ENCODE measurements at regions not wholly inside any gene's neighbourhood (a gene's known extent, or its start where the extent isn't known, plus 50 kb on each side); places are given as distances from the start of the nearest gene placed in this dataset.

DNA sequence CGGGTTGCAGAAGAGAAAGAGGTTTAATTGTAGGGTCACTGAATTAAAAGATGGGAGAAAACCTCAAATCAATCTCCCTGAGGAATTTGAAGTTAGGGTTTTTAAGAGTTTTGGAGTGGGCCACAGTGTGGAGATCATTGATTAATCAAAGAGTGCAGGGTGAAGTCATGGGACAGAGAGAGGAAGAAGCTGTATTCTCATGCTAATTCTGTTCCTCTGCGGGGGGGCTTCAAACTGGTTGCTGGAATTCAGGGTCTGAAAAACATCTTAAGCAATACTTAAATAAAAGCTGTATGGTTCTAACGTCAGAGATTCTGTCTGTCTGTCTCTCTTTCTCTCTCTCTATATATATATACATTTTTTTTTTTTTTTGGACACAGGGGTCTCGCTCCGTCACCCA lies 169.8 kb upstream of the SPATS2L start:
- Histone ChIP-seq H3K14ac (ENCODE audit: low read length) (no peak overlapping the region), H2AFZ (ENCODE audit: low read length) (no peak overlapping the region), H3K4me1 (ENCODE audit: control insufficient read depth in 2 of 2, insufficient read depth in 1 of 2, low read depth in 1 of 2, low read length in 2 of 2) (peaks cover 5 to 27% of the 10 kb centered on the region in 2 donors), H3K4me3 (ENCODE audit: low read length in 2 of 2) (no peak overlapping the region), H2BK12ac (ENCODE audit: low read length) (no peak overlapping the region), H3K9me3 (replicated peaks in 1 of 2; ENCODE audit: control insufficient read depth in 2 of 2, insufficient read depth in 1 of 2, low read depth in 1 of 2, low read length in 2 of 2) (peaks cover 2 to 7% of the 10 kb centered on the region in 2 donors), H2BK5ac (ENCODE audit: low read length) (no peak overlapping the region), H3K18ac (ENCODE audit: low read length) (no peak overlapping the region), H3K9ac (ENCODE audit: low read depth, low read length, poor library complexity) (no peak overlapping the region), H3K4me2 (ENCODE audit: insufficient read depth, low read length, poor library complexity, severe bottlenecking) (no peak overlapping the region), H3K23ac (ENCODE audit: low read depth, low read length, poor library complexity) (no peak overlapping the region), H3K79me1 (ENCODE audit: low read depth, low read length) (no peaks in the 10 kb centered on the region), H4K8ac (ENCODE audit: low read depth, low read length) (no peak overlapping the region), H2BK15ac (ENCODE audit: low read length) (no peak overlapping the region), H3K36me3 (replicated peaks in 1 of 2; ENCODE audit: control insufficient read depth in 2 of 2, insufficient read depth in 2 of 2, low read length in 2 of 2) (no peaks in the 10 kb centered on the region), H3K27ac (replicated peaks; ENCODE audit: low read length) (no peak overlapping the region), H3K27me3 (ENCODE audit: control insufficient read depth in 3 of 3, insufficient read depth in 3 of 3, low read depth in 1 of 3, low read length in 3 of 3) (no peaks in the 10 kb centered on the region), H3K4ac (ENCODE audit: low read length) (no peak overlapping the region), H2AK5ac (ENCODE audit: low read depth, low read length) (no peak overlapping the region), H4K91ac (ENCODE audit: low read depth, low read length, poor library complexity) (no peak overlapping the region), H2BK120ac (ENCODE audit: low read depth, low read length) (no peak overlapping the region)
- DNase-seq (ENCODE audit: low spot score) = no peak
- no CpG with 5 or more reads among the region's 5 CpGs for WGBS, 2 donors (ENCODE audit: extremely low coverage in 2 of 2, insufficient read length in 2 of 2, insufficient replicate concordance in 1 of 2)

- no peak overlapping the region for H2AK5ac ChIP-seq (ENCODE audit: low read depth, low read length)
- H3K27me3 ChIP-seq (ENCODE audit: control insufficient read depth in 3 of 3, insufficient read depth in 3 of 3, low read depth in 1 of 3, low read length in 3 of 3) = no peaks in the 10 kb centered on the region
- no peak overlapping the region for H4K8ac ChIP-seq (ENCODE audit: low read depth, low read length)
- no peak overlapping the region for H3K9ac ChIP-seq (ENCODE audit: low read depth, low read length, poor library complexity)
- H3K4me2 ChIP-seq (ENCODE audit: insufficient read depth, low read length, poor library complexity, severe bottlenecking) = no peak overlapping the region
- no peak overlapping the region for H2AFZ ChIP-seq (ENCODE audit: low read length)
- H2BK12ac ChIP-seq (ENCODE audit: low read length) = no peak overlapping the region
- no peak overlapping the region for H3K23ac ChIP-seq (ENCODE audit: low read depth, low read length, poor library complexity)
- H3K27ac ChIP-seq (replicated peaks; ENCODE audit: low read length) = no peak overlapping the region
- H3K9me3 ChIP-seq (replicated peaks in 1 of 2; ENCODE audit: control insufficient read depth in 2 of 2, insufficient read depth in 1 of 2, low read depth in 1 of 2, low read length in 2 of 2) = peaks cover 2 to 7% of the 10 kb centered on the region in 2 donors
- no peak for DNase-seq (ENCODE audit: low spot score)
- no peak overlapping the region for H4K91ac ChIP-seq (ENCODE audit: low read depth, low read length, poor library complexity)
- no peaks in the 10 kb centered on the region for H3K79me1 ChIP-seq (ENCODE audit: low read depth, low read length)
- H3K18ac ChIP-seq (ENCODE audit: low read length) = no peak overlapping the region
- peaks cover 5 to 27% of the 10 kb centered on the region in 2 donors for H3K4me1 ChIP-seq (ENCODE audit: control insufficient read depth in 2 of 2, insufficient read depth in 1 of 2, low read depth in 1 of 2, low read length in 2 of 2)
- H3K4me3 ChIP-seq (ENCODE audit: low read length in 2 of 2) = no peak overlapping the region
- H3K4ac ChIP-seq (ENCODE audit: low read length) = no peak overlapping the region
- H3K36me3 ChIP-seq (replicated peaks in 1 of 2; ENCODE audit: control insufficient read depth in 2 of 2, insufficient read depth in 2 of 2, low read length in 2 of 2) = no peaks in the 10 kb centered on the region
- H3K14ac ChIP-seq (ENCODE audit: low read length) = no peak overlapping the region
- H2BK120ac ChIP-seq (ENCODE audit: low read depth, low read length) = no peak overlapping the region
- H2BK5ac ChIP-seq (ENCODE audit: low read length) = no peak overlapping the region
- H2BK15ac ChIP-seq (ENCODE audit: low read length) = no peak overlapping the region
- WGBS, 2 donors (ENCODE audit: extremely low coverage in 2 of 2, insufficient read length in 2 of 2, insufficient replicate concordance in 1 of 2) = no CpG with 5 or more reads among the region's 2 CpGs
These were observed 169.2 kb upstream of the SPATS2L start for GRCh38 chr2:200137271-200137670.

DNA sequence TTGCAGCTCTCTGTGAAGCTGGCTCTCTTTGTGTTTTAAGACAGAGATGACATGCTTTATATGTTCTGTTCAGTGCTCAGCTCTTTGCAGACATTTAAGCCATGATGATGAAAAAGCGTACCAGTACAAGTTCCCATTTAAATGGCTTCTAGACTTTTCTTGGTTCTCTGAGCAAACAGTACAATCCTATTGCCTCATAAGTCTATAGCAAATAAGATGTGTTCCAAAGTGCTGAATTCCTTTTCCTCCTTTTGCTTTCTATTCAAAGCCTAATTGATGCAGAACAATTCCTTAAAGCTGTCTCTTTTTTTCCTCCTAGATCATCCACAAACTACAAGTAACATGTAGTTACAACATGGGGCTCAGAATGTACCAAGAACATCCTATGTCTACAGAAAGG lies 168.8 kb upstream of the SPATS2L start:
- no peak overlapping the region for H4K8ac ChIP-seq (ENCODE audit: low read depth, low read length)
- no peak overlapping the region for H3K14ac ChIP-seq (ENCODE audit: low read length)
- H2BK15ac ChIP-seq (ENCODE audit: low read length) = no peak overlapping the region
- no peak overlapping the region for H3K27ac ChIP-seq (replicated peaks; ENCODE audit: low read length)
- peaks cover 2 to 7% of the 10 kb centered on the region in 2 donors for H3K9me3 ChIP-seq (replicated peaks in 1 of 2; ENCODE audit: control insufficient read depth in 2 of 2, insufficient read depth in 1 of 2, low read depth in 1 of 2, low read length in 2 of 2)
- no peak overlapping the region for H2BK12ac ChIP-seq (ENCODE audit: low read length)
- H2AFZ ChIP-seq (ENCODE audit: low read length) = no peak overlapping the region
- no peaks in the 10 kb centered on the region for H3K27me3 ChIP-seq (ENCODE audit: control insufficient read depth in 3 of 3, insufficient read depth in 3 of 3, low read depth in 1 of 3, low read length in 3 of 3)
- H3K36me3 ChIP-seq (replicated peaks in 1 of 2; ENCODE audit: control insufficient read depth in 2 of 2, insufficient read depth in 2 of 2, low read length in 2 of 2) = no peaks in the 10 kb centered on the region
- no peak overlapping the region for H3K18ac ChIP-seq (ENCODE audit: low read length)
- H2BK120ac ChIP-seq (ENCODE audit: low read depth, low read length) = no peak overlapping the region
- no peak overlapping the region for H3K9ac ChIP-seq (ENCODE audit: low read depth, low read length, poor library complexity)
- no peak overlapping the region for H3K23ac ChIP-seq (ENCODE audit: low read depth, low read length, poor library complexity)
- H3K4me3 ChIP-seq (ENCODE audit: low read length in 2 of 2) = no peak overlapping the region
- no CpG with 5 or more reads among the region's 1 CpG for WGBS, 2 donors (ENCODE audit: extremely low coverage in 2 of 2, insufficient read length in 2 of 2, insufficient replicate concordance in 1 of 2)
- H4K91ac ChIP-seq (ENCODE audit: low read depth, low read length, poor library complexity) = no peak overlapping the region
- no peak overlapping the region for H3K4me2 ChIP-seq (ENCODE audit: insufficient read depth, low read length, poor library complexity, severe bottlenecking)
- peaks cover 5 to 27% of the 10 kb centered on the region in 2 donors for H3K4me1 ChIP-seq (ENCODE audit: control insufficient read depth in 2 of 2, insufficient read depth in 1 of 2, low read depth in 1 of 2, low read length in 2 of 2)
- H2BK5ac ChIP-seq (ENCODE audit: low read length) = no peak overlapping the region
- H3K4ac ChIP-seq (ENCODE audit: low read length) = no peak overlapping the region
- H2AK5ac ChIP-seq (ENCODE audit: low read depth, low read length) = no peak overlapping the region
- no peak for DNase-seq (ENCODE audit: low spot score)
- H3K79me1 ChIP-seq (ENCODE audit: low read depth, low read length) = no peaks in the 10 kb centered on the region

- H2BK12ac ChIP-seq (ENCODE audit: low read length) = no peak overlapping the region
- no peaks in the 10 kb centered on the region for H3K27me3 ChIP-seq (ENCODE audit: control insufficient read depth in 3 of 3, insufficient read depth in 3 of 3, low read depth in 1 of 3, low read length in 3 of 3)
- H3K4me2 ChIP-seq (ENCODE audit: insufficient read depth, low read length, poor library complexity, severe bottlenecking) = no peak overlapping the region
- WGBS, 2 donors (ENCODE audit: extremely low coverage in 2 of 2, insufficient read length in 2 of 2, insufficient replicate concordance in 1 of 2) = no CpG with 5 or more reads among the region's 2 CpGs
- no peak overlapping the region for H3K4me3 ChIP-seq (ENCODE audit: low read length in 2 of 2)
- H3K4ac ChIP-seq (ENCODE audit: low read length) = no peak overlapping the region
- H3K18ac ChIP-seq (ENCODE audit: low read length) = no peak overlapping the region
- no peak overlapping the region for H3K9ac ChIP-seq (ENCODE audit: low read depth, low read length, poor library complexity)
- DNase-seq (ENCODE audit: low spot score) = no peak
- H4K8ac ChIP-seq (ENCODE audit: low read depth, low read length) = no peak overlapping the region
- H3K4me1 ChIP-seq (ENCODE audit: control insufficient read depth in 2 of 2, insufficient read depth in 1 of 2, low read depth in 1 of 2, low read length in 2 of 2) = peaks cover 5 to 27% of the 10 kb centered on the region in 2 donors
- H2BK120ac ChIP-seq (ENCODE audit: low read depth, low read length) = no peak overlapping the region
- no peak overlapping the region for H2AK5ac ChIP-seq (ENCODE audit: low read depth, low read length)
- H2AFZ ChIP-seq (ENCODE audit: low read length) = peak overlapping the region; percentile 12
- no peak overlapping the region for H2BK15ac ChIP-seq (ENCODE audit: low read length)
- no peak overlapping the region for H4K91ac ChIP-seq (ENCODE audit: low read depth, low read length, poor library complexity)
- peaks cover 2 to 7% of the 10 kb centered on the region in 2 donors for H3K9me3 ChIP-seq (replicated peaks in 1 of 2; ENCODE audit: control insufficient read depth in 2 of 2, insufficient read depth in 1 of 2, low read depth in 1 of 2, low read length in 2 of 2)
- H3K27ac ChIP-seq (replicated peaks; ENCODE audit: low read length) = no peak overlapping the region
- no peak overlapping the region for H3K14ac ChIP-seq (ENCODE audit: low read length)
- no peak overlapping the region for H2BK5ac ChIP-seq (ENCODE audit: low read length)
- no peaks in the 10 kb centered on the region for H3K36me3 ChIP-seq (replicated peaks in 1 of 2; ENCODE audit: control insufficient read depth in 2 of 2, insufficient read depth in 2 of 2, low read length in 2 of 2)
- H3K23ac ChIP-seq (ENCODE audit: low read depth, low read length, poor library complexity) = no peak overlapping the region
- no peaks in the 10 kb centered on the region for H3K79me1 ChIP-seq (ENCODE audit: low read depth, low read length)
These were observed 167.9 kb upstream of the SPATS2L start for GRCh38 chr2:200138391-200139124.

Measured in neuronal stem cell (in vitro differentiated cells).